GM10248 (cell line): ENCODE measurements at regions not wholly inside any gene's neighbourhood (a gene's known extent, or its start where the extent isn't known, plus 50 kb on each side); places are given as distances from the start of the nearest gene placed in this dataset.

ENCODE experiments used
- CTCF ChIA-PET: fragments of 300-600 bp; sonication (Branson Sonifier 250); formaldehyde crosslinking; extraction: SDS; loops from one replicate; lab custom pipeline; 2021; ENCODE audit warnings: antibody characterized with exemption; lab: Yijun Ruan, JAX
- POLR2A ChIA-PET: fragments of 350-650 bp; sonication (Branson Sonifier 250); formaldehyde crosslinking; extraction: SDS; loops from one replicate; lab custom pipeline; 2020; ENCODE audit warnings: antibody characterized with exemption; lab: Yijun Ruan, JAX
- DNase-seq: peaks from one replicate; pipeline ENCODE4 v3.0.0; 2012; ENCODE audit errors: extremely low spot score
- TF ChIP-seq, protein P1 (sequence below): IDR thresholded peaks from 2 replicates; pipeline ENCODE4 v1.5.1; 2012; ENCODE audit warnings: mild to moderate bottlenecking, low read depth; ENCODE audit errors: extremely low read depth, missing control alignments, control extremely low read depth

DNA sequence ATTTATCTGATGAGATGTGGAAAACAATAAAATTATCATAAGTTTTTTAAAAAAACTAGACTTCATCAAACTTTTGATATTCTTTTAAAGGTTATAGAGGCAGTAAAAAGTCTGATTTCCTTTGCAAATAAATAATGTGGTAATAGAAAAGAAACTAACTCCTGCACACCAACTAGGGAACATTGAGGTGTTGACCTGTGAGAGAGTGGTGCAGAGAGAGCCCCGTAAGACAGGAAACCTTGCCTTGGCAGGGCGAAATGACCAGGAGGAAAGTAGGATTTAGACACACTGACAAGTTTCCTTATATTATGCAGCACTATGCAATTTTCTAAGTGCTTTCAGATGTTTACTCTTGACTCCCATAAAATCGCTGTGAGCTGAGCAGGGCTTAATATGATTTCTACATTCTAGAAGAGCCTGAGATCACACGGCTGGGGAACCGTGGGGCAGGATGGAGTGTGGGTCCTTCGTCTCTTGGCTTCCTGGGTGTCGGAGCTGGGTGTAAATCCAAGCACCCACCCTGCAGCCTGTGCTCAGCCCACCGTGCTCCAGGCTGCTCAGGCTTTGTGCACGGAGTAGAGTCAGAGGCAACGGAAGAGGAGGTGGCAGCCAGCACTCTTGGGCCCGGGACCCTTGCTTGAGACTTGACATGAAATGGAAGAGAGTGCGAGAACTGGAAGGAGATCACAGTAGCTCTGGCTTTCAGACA is 61.3 kb upstream of the FOXQ1 start:
- TF ChIP-seq, protein P1, sequence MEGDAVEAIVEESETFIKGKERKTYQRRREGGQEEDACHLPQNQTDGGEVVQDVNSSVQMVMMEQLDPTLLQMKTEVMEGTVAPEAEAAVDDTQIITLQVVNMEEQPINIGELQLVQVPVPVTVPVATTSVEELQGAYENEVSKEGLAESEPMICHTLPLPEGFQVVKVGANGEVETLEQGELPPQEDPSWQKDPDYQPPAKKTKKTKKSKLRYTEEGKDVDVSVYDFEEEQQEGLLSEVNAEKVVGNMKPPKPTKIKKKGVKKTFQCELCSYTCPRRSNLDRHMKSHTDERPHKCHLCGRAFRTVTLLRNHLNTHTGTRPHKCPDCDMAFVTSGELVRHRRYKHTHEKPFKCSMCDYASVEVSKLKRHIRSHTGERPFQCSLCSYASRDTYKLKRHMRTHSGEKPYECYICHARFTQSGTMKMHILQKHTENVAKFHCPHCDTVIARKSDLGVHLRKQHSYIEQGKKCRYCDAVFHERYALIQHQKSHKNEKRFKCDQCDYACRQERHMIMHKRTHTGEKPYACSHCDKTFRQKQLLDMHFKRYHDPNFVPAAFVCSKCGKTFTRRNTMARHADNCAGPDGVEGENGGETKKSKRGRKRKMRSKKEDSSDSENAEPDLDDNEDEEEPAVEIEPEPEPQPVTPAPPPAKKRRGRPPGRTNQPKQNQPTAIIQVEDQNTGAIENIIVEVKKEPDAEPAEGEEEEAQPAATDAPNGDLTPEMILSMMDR: no peak
- CTCF ChIA-PET: no interaction called here
- DNase-seq: no peak
- POLR2A ChIA-PET: no interaction called here

DNA sequence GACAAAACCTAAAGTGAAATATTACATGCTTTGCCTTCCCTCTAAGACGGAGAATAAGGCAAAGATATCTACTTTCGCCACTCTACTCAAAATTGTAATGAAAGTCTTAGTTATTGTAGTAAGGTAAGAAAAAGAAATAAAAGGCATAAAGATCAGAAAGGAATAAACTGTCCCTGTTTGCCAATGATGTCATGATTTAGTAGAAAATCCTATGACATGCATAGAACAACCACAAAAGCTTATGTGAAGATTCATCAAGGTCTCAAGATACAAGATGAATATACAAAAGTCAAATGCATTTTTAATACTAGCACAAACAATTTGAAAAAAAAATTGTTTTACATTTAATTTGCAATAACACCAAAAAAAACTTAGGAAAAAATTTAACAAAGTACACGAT is 64.0 kb upstream of the FOXQ1 start:
- DNase-seq: no peak
- TF ChIP-seq, protein P1: no peak
- CTCF ChIA-PET: no interaction called here
- POLR2A ChIA-PET: no interaction called here

DNA sequence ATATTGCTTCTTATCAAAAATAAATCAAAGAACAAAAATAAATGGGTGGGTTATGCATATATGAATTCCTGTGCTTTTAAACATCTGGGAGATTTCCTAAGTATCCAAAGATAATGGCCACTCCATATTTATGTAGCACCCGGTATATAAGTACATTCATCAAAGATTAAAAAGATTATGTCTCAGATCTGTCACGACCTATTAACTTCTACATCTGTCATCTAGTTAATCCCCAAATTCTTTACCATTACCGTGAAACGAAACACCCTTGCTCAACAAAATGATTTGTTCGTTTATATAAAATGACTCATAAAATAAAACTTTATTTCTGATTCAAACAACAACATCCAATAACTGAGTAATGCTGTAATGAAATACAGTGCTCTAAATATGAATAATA is 64.8 kb upstream of the FOXQ1 start:
- CTCF ChIA-PET: no interaction called here
- POLR2A ChIA-PET: no interaction called here
- no peak for DNase-seq
- TF ChIP-seq, protein P1: no peak

DNA sequence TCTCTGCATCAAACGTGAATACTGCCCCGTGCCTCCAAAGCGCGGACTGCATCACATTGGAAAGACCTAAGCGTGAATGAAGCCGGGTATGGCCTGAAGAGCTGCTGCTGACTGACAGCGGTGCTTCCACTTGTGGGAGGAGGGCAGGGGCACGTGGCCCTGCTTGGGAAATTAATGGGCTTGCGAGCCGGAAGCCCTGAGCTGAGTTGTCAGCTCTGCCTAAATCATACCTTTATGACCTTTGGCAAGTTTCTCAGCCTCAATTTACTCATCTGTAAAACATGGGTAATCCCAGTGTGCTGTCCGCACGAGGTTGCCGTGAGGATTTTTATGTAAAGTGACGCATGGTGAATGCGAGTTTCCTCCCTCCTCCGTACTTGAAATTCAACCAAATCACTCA is 67.0 kb upstream of the FOXQ1 start:
- TF ChIP-seq, protein P1: no peak
- ChIA-PET POLR2A (no interaction called here), CTCF (no interaction called here)
- DNase-seq: no peak

DNA sequence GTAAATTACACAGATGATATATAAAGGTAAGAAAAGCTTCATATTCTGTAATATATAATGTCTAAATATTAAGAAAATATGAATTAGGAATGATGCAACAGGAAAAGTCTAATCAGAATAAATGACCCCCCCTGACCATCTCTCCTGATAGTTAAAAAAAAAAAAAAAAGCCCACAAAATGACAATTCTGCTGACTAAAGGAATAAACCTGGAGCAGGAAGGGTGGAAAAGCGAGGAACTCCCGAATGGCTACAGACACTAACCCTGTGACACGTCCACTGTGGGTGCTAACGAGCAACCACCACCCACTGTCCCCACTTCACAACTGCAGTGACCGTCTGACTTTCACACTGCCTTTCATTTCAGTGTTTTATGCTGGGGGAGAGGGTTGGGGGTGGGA is 67.6 kb upstream of the FOXQ1 start:
- ChIA-PET POLR2A (no interaction called here), CTCF (no interaction called here)
- TF ChIP-seq, protein P1: no peak
- DNase-seq: no peak

DNA sequence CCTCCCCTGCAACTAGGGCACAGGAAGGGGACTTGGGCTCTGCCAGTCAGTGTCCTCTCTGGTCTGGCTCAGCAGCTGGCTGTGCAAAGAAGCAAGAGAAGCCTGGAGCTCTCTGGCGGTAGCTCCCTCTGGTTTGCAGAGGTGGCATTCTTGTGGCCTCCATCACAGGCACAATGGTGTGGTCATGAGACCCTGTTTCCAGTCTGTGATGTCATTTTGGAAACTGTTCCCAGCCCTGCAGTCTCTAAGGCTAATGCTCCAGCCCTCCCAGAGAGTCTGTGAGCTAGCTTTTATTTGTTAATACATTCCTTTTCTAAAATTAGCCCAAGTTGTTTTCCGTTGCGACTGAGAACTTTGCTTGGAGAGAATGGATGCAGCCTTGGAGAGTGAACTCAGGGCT is 69.5 kb upstream of the FOXQ1 start:
- ChIA-PET CTCF (interaction anchor here (2.3 kb wide), 1 partner anchor 39 kb away, joined by 5 read pairs; no protein-coding TSS in a partner anchor), POLR2A (no interaction called here)
- TF ChIP-seq, protein P1: no peak
- DNase-seq: no peak
